ENCODE measurements at regions not wholly inside any gene's neighbourhood (a gene's known extent, or its start where the extent isn't known, plus 50 kb on each side); places are given as distances from the start of the nearest gene placed in this dataset.

DNA sequence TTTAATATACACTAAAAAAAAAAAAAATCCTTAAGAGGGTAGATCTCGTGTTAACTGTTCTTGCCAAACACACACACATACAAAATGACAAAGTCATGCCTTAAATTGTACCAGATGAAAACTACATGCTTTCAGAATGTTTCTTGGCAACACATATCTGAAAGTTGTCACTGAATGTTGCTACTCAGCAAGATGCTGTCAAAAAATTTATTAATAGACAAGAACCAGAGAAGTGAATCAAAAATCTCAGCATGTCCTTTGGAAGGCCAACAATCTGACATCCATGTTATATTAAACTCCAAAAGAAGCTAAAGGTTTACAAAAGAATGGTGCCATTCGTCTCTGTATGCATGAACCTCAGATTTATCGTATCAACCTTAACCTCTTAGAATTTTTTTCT is 1746.2 kb upstream of the PRR20A start:
- no peaks in the 10 kb centered on the region for H3K27me3 ChIP-seq (ENCODE audit: control insufficient read depth, insufficient read depth, low read length)
- H3K4me1 ChIP-seq (ENCODE audit: control insufficient read depth, extremely low read depth, insufficient read depth, low read length): no peaks in the 10 kb centered on the region
- H3K36me3 ChIP-seq (ENCODE audit: control insufficient read depth, insufficient read depth, low read length): no peaks in the 10 kb centered on the region
- H3K9ac ChIP-seq (ENCODE audit: insufficient read depth, low read length): no peak overlapping the region
- DNase-seq (ENCODE audit: low read depth in 2 of 2): no peak
- no peak overlapping the region for H2AFZ ChIP-seq (ENCODE audit: low read length)
- no peak overlapping the region for H3K4me3 ChIP-seq (replicated peaks in 1 of 4; ENCODE audit: control extremely low read depth in 1 of 4, insufficient read depth in 1 of 4, low read depth in 3 of 4, low read length in 4 of 4)
- no peaks in the 10 kb centered on the region for H4K20me1 ChIP-seq (ENCODE audit: control insufficient read depth, extremely low read depth, insufficient read depth, low read length)
- no peaks in the 10 kb centered on the region for H3K9me3 ChIP-seq (ENCODE audit: control insufficient read depth, insufficient read depth, low read depth, low read length)
- no peak for TF ChIP-seq EZH2 (IDR thresholded peaks at IDR 0.05; ENCODE audit: low read length, missing control alignments)
- no peaks in the 10 kb centered on the region for H3K79me2 ChIP-seq (ENCODE audit: control insufficient read depth, insufficient read depth, low read length)
- H3K27ac ChIP-seq (ENCODE audit: insufficient read depth, low read length): no peak overlapping the region
- H3K4me2 ChIP-seq (ENCODE audit: extremely low read depth, insufficient read depth, low read length): no peak overlapping the region

DNA sequence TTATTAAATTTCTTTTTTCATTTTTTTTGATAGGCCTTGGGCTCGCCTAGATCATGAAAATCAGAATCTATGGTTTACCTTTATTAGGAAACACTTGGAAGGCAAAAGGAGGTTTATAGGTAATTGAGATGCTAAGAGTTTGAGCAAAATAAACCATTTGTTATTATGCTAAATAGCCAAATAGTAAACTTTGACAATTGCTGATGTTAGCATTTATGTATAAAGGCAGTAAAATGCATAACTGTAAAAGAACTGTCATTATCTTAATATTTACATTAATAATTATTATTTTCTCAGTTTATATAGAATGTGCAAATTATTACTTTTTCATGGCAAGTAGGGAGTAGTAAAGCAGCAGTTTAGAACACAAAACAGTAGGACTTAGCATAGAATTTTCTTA is 1737.8 kb upstream of the PRR20A start:
- H3K27ac ChIP-seq (ENCODE audit: insufficient read depth, low read length): no peak overlapping the region
- no peaks in the 10 kb centered on the region for H3K36me3 ChIP-seq (ENCODE audit: control insufficient read depth, insufficient read depth, low read length)
- H3K27me3 ChIP-seq (ENCODE audit: control insufficient read depth, insufficient read depth, low read length): no peaks in the 10 kb centered on the region

DNA sequence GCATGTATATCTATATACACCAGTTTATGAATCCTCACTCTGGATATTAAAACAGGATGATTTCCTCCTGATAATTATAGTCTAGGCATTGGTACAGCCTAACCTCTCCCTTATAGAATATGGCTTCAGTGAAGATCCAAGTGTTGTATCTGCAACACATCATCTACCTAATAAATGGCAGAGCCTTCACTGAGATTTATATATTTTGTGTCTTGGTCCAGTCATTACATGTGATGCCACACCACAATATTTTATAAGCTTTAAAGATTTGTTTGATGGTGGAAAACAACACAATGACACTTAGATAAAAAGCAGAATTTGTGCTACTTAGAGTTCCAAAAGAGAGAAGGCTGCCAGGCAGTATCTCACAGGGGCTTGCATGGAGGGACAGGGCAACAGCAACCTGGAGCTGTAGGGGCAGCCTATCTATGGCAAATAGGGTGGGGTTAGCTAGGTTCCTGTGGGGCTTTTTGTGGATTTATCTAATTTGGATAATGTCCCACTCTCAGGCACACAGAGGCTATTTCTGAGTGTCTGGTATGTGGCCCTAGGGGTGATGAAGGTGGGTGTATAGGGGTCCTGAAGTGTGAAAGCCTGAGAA is 1736.7 kb upstream of the PRR20A start:
- no peak overlapping the region for H3K4me3 ChIP-seq (replicated peaks in 1 of 4; ENCODE audit: control extremely low read depth in 1 of 4, insufficient read depth in 1 of 4, low read depth in 3 of 4, low read length in 4 of 4)
- no peaks in the 10 kb centered on the region for H4K20me1 ChIP-seq (ENCODE audit: control insufficient read depth, extremely low read depth, insufficient read depth, low read length)
- no peaks in the 10 kb centered on the region for H3K9me3 ChIP-seq (ENCODE audit: control insufficient read depth, insufficient read depth, low read depth, low read length)
- no peak overlapping the region for H3K9ac ChIP-seq (ENCODE audit: insufficient read depth, low read length)
- H3K27ac ChIP-seq (ENCODE audit: insufficient read depth, low read length): no peak overlapping the region
- H3K4me2 ChIP-seq (ENCODE audit: extremely low read depth, insufficient read depth, low read length): no peak overlapping the region
- no peaks in the 10 kb centered on the region for H3K79me2 ChIP-seq (ENCODE audit: control insufficient read depth, insufficient read depth, low read length)
- H3K27me3 ChIP-seq (ENCODE audit: control insufficient read depth, insufficient read depth, low read length): no peaks in the 10 kb centered on the region
- TF ChIP-seq EZH2 (IDR thresholded peaks at IDR 0.05; ENCODE audit: low read length, missing control alignments): no peak
- TF ChIP-seq, protein P1, sequence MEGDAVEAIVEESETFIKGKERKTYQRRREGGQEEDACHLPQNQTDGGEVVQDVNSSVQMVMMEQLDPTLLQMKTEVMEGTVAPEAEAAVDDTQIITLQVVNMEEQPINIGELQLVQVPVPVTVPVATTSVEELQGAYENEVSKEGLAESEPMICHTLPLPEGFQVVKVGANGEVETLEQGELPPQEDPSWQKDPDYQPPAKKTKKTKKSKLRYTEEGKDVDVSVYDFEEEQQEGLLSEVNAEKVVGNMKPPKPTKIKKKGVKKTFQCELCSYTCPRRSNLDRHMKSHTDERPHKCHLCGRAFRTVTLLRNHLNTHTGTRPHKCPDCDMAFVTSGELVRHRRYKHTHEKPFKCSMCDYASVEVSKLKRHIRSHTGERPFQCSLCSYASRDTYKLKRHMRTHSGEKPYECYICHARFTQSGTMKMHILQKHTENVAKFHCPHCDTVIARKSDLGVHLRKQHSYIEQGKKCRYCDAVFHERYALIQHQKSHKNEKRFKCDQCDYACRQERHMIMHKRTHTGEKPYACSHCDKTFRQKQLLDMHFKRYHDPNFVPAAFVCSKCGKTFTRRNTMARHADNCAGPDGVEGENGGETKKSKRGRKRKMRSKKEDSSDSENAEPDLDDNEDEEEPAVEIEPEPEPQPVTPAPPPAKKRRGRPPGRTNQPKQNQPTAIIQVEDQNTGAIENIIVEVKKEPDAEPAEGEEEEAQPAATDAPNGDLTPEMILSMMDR (conservative IDR thresholded peaks at IDR 0.05 in 1 of 2, IDR thresholded peaks at IDR 0.05 in 1 of 2; ENCODE audit: low read depth in 1 of 2, low read length in 2 of 2): no peak
- H2AFZ ChIP-seq (ENCODE audit: low read length): no peak overlapping the region
- no peak for DNase-seq (ENCODE audit: low read depth in 2 of 2)
- H3K36me3 ChIP-seq (ENCODE audit: control insufficient read depth, insufficient read depth, low read length): no peaks in the 10 kb centered on the region
- no peaks in the 10 kb centered on the region for H3K4me1 ChIP-seq (ENCODE audit: control insufficient read depth, extremely low read depth, insufficient read depth, low read length)

More for the DNA sequence above, 1737.8 kb upstream of the PRR20A start:
- Histone ChIP-seq H4K20me1 (ENCODE audit: control insufficient read depth, extremely low read depth, insufficient read depth, low read length) (no peaks in the 10 kb centered on the region), H3K4me1 (ENCODE audit: control insufficient read depth, extremely low read depth, insufficient read depth, low read length) (no peaks in the 10 kb centered on the region), H3K4me2 (ENCODE audit: extremely low read depth, insufficient read depth, low read length) (no peak overlapping the region), H2AFZ (ENCODE audit: low read length) (no peak overlapping the region), H3K79me2 (ENCODE audit: control insufficient read depth, insufficient read depth, low read length) (no peaks in the 10 kb centered on the region), H3K4me3 (replicated peaks in 1 of 4; ENCODE audit: control extremely low read depth in 1 of 4, insufficient read depth in 1 of 4, low read depth in 3 of 4, low read length in 4 of 4) (no peak overlapping the region), H3K9me3 (ENCODE audit: control insufficient read depth, insufficient read depth, low read depth, low read length) (no peaks in the 10 kb centered on the region), H3K9ac (ENCODE audit: insufficient read depth, low read length) (no peak overlapping the region)
- no peak for TF ChIP-seq EZH2 (IDR thresholded peaks at IDR 0.05; ENCODE audit: low read length, missing control alignments)
- TF ChIP-seq, protein P1 (conservative IDR thresholded peaks at IDR 0.05 in 1 of 2, IDR thresholded peaks at IDR 0.05 in 1 of 2; ENCODE audit: low read depth in 1 of 2, low read length in 2 of 2): no peak
- DNase-seq (ENCODE audit: low read depth in 2 of 2): no peak
